Neural progenitor cell (in vitro differentiated cells): ENCODE measurements at regions not wholly inside any gene's neighbourhood (a gene's known extent, or its start where the extent isn't known, plus 50 kb on each side); places are given as distances from the start of the nearest gene placed in this dataset.

Experiments
- EZH2 ChIP-seq: fragments of 200-600 bp; sonication (generic); IDR thresholded peaks from 2 replicates; pipeline ENCODE4 v1.6.1; 2017; ENCODE audit warnings: antibody characterized with exemption, mild to moderate bottlenecking, moderate library complexity
- EZH2phosphoT487 ChIP-seq: fragments of 200-600 bp; sonication (generic); IDR thresholded peaks from 2 replicates; pipeline ENCODE4 v1.6.1; 2017; ENCODE audit warnings: antibody characterized with exemption
- TF ChIP-seq, protein P1 (sequence below): fragments of 200-600 bp; sonication (generic); IDR thresholded peaks from 2 replicates; pipeline ENCODE4 v1.5.1; 2017; ENCODE audit warnings: antibody characterized with exemption, mild to moderate bottlenecking

DNA sequence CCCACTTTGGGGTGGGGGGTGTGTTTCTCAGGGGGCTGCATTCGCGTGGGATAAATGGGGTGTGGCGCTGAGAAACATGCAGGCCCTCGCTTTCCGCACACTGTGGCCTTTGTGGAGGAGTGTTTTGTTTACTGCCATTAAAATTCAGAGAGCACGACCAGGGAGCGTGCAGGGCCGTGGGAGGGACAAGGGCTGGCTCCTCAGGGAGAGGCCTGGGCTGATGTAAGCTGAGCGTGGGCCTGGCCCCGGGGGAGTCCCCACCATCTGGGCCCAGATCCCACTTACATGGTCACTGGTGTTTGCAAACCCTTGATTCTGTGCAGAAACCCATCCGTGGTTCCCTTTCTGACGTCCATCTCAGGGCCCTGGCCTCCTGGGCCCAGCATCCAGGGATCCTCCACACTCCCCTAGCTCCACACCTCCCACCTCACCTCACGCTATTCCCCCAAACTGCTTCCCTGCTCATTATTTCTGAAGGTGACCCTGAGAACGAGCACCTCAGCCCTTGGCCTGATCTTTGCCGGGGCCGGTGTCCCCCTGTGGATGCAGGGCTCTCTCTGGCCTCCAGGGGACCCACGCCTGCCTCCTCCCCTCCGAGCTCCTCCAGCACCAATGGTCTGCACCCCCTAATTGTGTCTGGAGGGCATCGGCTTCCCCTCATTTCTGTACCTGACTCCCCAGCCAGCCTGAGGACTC lies 92.5 kb upstream of the SIM2 start:
- TF ChIP-seq, protein P1, sequence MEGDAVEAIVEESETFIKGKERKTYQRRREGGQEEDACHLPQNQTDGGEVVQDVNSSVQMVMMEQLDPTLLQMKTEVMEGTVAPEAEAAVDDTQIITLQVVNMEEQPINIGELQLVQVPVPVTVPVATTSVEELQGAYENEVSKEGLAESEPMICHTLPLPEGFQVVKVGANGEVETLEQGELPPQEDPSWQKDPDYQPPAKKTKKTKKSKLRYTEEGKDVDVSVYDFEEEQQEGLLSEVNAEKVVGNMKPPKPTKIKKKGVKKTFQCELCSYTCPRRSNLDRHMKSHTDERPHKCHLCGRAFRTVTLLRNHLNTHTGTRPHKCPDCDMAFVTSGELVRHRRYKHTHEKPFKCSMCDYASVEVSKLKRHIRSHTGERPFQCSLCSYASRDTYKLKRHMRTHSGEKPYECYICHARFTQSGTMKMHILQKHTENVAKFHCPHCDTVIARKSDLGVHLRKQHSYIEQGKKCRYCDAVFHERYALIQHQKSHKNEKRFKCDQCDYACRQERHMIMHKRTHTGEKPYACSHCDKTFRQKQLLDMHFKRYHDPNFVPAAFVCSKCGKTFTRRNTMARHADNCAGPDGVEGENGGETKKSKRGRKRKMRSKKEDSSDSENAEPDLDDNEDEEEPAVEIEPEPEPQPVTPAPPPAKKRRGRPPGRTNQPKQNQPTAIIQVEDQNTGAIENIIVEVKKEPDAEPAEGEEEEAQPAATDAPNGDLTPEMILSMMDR, result peak; percentile 27
- TF ChIP-seq EZH2 (no peak), EZH2phosphoT487 (no peak)
